ENCODE measurements at regions not wholly inside any gene's neighbourhood (a gene's known extent, or its start where the extent isn't known, plus 50 kb on each side); places are given as distances from the start of the nearest gene placed in this dataset.

- TF ChIP-seq CTCF (IDR thresholded peaks at IDR 0.05): no peak
- Histone ChIP-seq H4K20me1 (ENCODE audit: insufficient read depth, low read length) (no peaks in the 10 kb centered on the region), H3K9me3 (replicated peaks in 1 of 2; ENCODE audit: control insufficient read depth in 1 of 2, insufficient read depth in 1 of 2, low read length in 2 of 2) (peaks cover 0 to 2% of the 10 kb centered on the region in 2 donors), H3K36me3 (replicated peaks in 1 of 2; ENCODE audit: control insufficient read depth in 1 of 2, insufficient read depth in 2 of 2, low read length in 2 of 2) (no peaks in the 10 kb centered on the region), H3K4me2 (replicated peaks; ENCODE audit: extremely low read depth, low read length, poor library complexity, severe bottlenecking) (no peak overlapping the region), H3K27me3 (ENCODE audit: control insufficient read depth in 2 of 2, insufficient read depth in 2 of 2, low read length in 2 of 2) (no peaks in the 10 kb centered on the region), H3K4me3 (replicated peaks in 1 of 3; ENCODE audit: low read depth in 2 of 3, low read length in 3 of 3) (no peak overlapping the region), H3K4me1 (ENCODE audit: control insufficient read depth in 1 of 2, insufficient read depth in 2 of 2, low read length in 2 of 2) (no peaks in the 10 kb centered on the region), H3K9ac (ENCODE audit: insufficient read depth, low read length, poor library complexity, severe bottlenecking) (no peak overlapping the region), H2AFZ (ENCODE audit: insufficient read depth, low read depth, low read length, poor library complexity, severe bottlenecking) (no peak overlapping the region), H3K27ac (ENCODE audit: low read depth in 1 of 2, low read length in 2 of 2) (no peak overlapping the region), H3K79me2 (ENCODE audit: insufficient read depth, low read length) (no peaks in the 10 kb centered on the region)
- Mint-ChIP-seq H3K4me3 (no peak overlapping the region), H3K27me3 (ENCODE audit: low read depth in 3 of 3) (no peaks in the 10 kb centered on the region), H3K9me3 (peaks cover 0 to 6% (median 3%) of the 10 kb centered on the region in 7 donors), H3K36me3 (no peaks in the 10 kb centered on the region), H3K27ac (no peak overlapping the region), H3K4me1 (no peaks in the 10 kb centered on the region)
- no peak for DNase-seq
- intact Hi-C loops (cut with micrococcal nuclease): no loop called here
- WGBS (ENCODE audit: insufficient coverage): no CpG with 5 or more reads among the region's 1 CpG
Observed at GRCh38 chr10:53379956-53380355, 607.4 kb upstream of the MBL2 start.

GRCh38 chr10:53370347-53370746, 597.8 kb upstream of the MBL2 start:
- intact Hi-C loops (cut with micrococcal nuclease): no loop called here
- Mint-ChIP-seq H3K27me3 (ENCODE audit: low read depth in 3 of 3) (peaks cover 0 to under 1% (median 0%) of the 10 kb centered on the region in 3 donors), H3K4me1 (no peaks in the 10 kb centered on the region), H3K4me3 (no peak overlapping the region), H3K36me3 (no peaks in the 10 kb centered on the region), H3K27ac (no peak overlapping the region), H3K9me3 (peaks cover 4 to 12% (median 8%) of the 10 kb centered on the region in 7 donors)
- Histone ChIP-seq H4K20me1 (ENCODE audit: insufficient read depth, low read length) (no peaks in the 10 kb centered on the region), H3K27me3 (ENCODE audit: control insufficient read depth in 2 of 2, insufficient read depth in 2 of 2, low read length in 2 of 2) (no peaks in the 10 kb centered on the region), H3K4me3 (replicated peaks in 1 of 3; ENCODE audit: low read depth in 2 of 3, low read length in 3 of 3) (no peak overlapping the region), H3K9ac (ENCODE audit: insufficient read depth, low read length, poor library complexity, severe bottlenecking) (no peak overlapping the region), H3K4me1 (ENCODE audit: control insufficient read depth in 1 of 2, insufficient read depth in 2 of 2, low read length in 2 of 2) (no peaks in the 10 kb centered on the region), H3K79me2 (ENCODE audit: insufficient read depth, low read length) (no peaks in the 10 kb centered on the region), H3K9me3 (replicated peaks in 1 of 2; ENCODE audit: control insufficient read depth in 1 of 2, insufficient read depth in 1 of 2, low read length in 2 of 2) (peaks cover 0 to 9% of the 10 kb centered on the region in 2 donors), H2AFZ (ENCODE audit: insufficient read depth, low read depth, low read length, poor library complexity, severe bottlenecking) (no peak overlapping the region), H3K27ac (ENCODE audit: low read depth in 1 of 2, low read length in 2 of 2) (no peak overlapping the region), H3K4me2 (replicated peaks; ENCODE audit: extremely low read depth, low read length, poor library complexity, severe bottlenecking) (no peak overlapping the region), H3K36me3 (replicated peaks in 1 of 2; ENCODE audit: control insufficient read depth in 1 of 2, insufficient read depth in 2 of 2, low read length in 2 of 2) (no peaks in the 10 kb centered on the region)
- no peak for DNase-seq
- no peak for TF ChIP-seq CTCF (IDR thresholded peaks at IDR 0.05)
- 84% methylated on average over 3 of the region's 4 CpGs for WGBS (ENCODE audit: insufficient coverage)
